Thoracic aorta (tissue), 2 donors: ENCODE measurements at regions not wholly inside any gene's neighbourhood (a gene's known extent, or its start where the extent isn't known, plus 50 kb on each side); places are given as distances from the start of the nearest gene placed in this dataset.

Experiments
- ATAC-seq: fragments of 150-250 bp; one replicate; pipeline ENCODE4 v1.8.0; 2017; ENCODE audit warnings: low read depth; ENCODE audit not compliant: insufficient number of reproducible peaks, low FRiP score
- DNase-seq: peaks from one replicate; pipeline ENCODE4 v3.0.0-alpha.2; 2020; ENCODE audit warnings: low spot score
- H3K27ac ChIP-seq, 2 donors: fragments of 200-600 bp; sonication (generic); 1 replicate in 1 of 2; 2 replicates in 1 of 2; pipeline ENCODE4 v1.5.1; 2016; ENCODE audit warnings: mild to moderate bottlenecking in 2 of 2, moderate library complexity in 2 of 2
- H3K27me3 ChIP-seq: fragments of 200-600 bp; sonication (generic); replicated peaks from 2 replicates; pipeline ENCODE4 v1.6.0; 2016; ENCODE audit warnings: mild to moderate bottlenecking; ENCODE audit not compliant: insufficient read depth
- H3K36me3 ChIP-seq: fragments of 200-600 bp; sonication (generic); one replicate; pipeline ENCODE4 v1.5.1; 2016
- H3K4me1 ChIP-seq, 2 donors: fragments of 200-600 bp; sonication (generic); 1 replicate in 1 of 2; 2 replicates in 1 of 2; pipeline versions ENCODE4 v1.5.1 to v1.6.0; 2016; ENCODE audit warnings: low read depth in 2 of 2, mild to moderate bottlenecking in 1 of 2; ENCODE audit not compliant: control insufficient read depth in 1 of 2
- H3K4me3 ChIP-seq: fragments of 200-600 bp; sonication (generic); 2 replicates; pipeline ENCODE4 v1.5.1; 2016; ENCODE audit warnings: mild to moderate bottlenecking
- H3K9me3 ChIP-seq: fragments of 200-600 bp; sonication (generic); 2 replicates; pipeline ENCODE4 v1.5.1; 2016
- TF ChIP-seq, protein P1 (sequence below): fragments of 200-600 bp; sonication (generic); IDR thresholded peaks from one replicate; pipeline ENCODE4 v1.5.1; 2019; ENCODE audit warnings: antibody characterized with exemption

GRCh38 chr3:26252001-26252400, 370.6 kb upstream of the LRRC3B start:
- H3K4me1 ChIP-seq, result peaks cover 0 to 4% of the 10 kb centered on the region in 2 donors
- H3K36me3 ChIP-seq, result no peaks in the 10 kb centered on the region
- no peaks in the 10 kb centered on the region for H3K9me3 ChIP-seq
- ATAC-seq (no peak), DNase-seq (no peak)
- no peaks in the 10 kb centered on the region for H3K27me3 ChIP-seq
- no peak overlapping the region for H3K27ac ChIP-seq
- TF ChIP-seq, protein P1, sequence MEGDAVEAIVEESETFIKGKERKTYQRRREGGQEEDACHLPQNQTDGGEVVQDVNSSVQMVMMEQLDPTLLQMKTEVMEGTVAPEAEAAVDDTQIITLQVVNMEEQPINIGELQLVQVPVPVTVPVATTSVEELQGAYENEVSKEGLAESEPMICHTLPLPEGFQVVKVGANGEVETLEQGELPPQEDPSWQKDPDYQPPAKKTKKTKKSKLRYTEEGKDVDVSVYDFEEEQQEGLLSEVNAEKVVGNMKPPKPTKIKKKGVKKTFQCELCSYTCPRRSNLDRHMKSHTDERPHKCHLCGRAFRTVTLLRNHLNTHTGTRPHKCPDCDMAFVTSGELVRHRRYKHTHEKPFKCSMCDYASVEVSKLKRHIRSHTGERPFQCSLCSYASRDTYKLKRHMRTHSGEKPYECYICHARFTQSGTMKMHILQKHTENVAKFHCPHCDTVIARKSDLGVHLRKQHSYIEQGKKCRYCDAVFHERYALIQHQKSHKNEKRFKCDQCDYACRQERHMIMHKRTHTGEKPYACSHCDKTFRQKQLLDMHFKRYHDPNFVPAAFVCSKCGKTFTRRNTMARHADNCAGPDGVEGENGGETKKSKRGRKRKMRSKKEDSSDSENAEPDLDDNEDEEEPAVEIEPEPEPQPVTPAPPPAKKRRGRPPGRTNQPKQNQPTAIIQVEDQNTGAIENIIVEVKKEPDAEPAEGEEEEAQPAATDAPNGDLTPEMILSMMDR, result no peak
- H3K4me3 ChIP-seq, result no peak overlapping the region

- no peaks in the 10 kb centered on the region for H3K4me1 ChIP-seq
- no peaks in the 10 kb centered on the region for H3K27me3 ChIP-seq
- ATAC-seq, result no peak
- no peak for DNase-seq
- H3K27ac ChIP-seq, result no peak overlapping the region
- H3K9me3 ChIP-seq, result no peaks in the 10 kb centered on the region
- TF ChIP-seq, protein P1, result no peak
- no peak overlapping the region for H3K4me3 ChIP-seq
- no peaks in the 10 kb centered on the region for H3K36me3 ChIP-seq
Observed at GRCh38 chr3:26256224-26256623, 366.3 kb upstream of the LRRC3B start.

GRCh38 chr3:26259176-26259575, 363.4 kb upstream of the LRRC3B start:
- Histone ChIP-seq H3K27ac (no peak overlapping the region), H3K27me3 (no peaks in the 10 kb centered on the region)
- no peak for DNase-seq

DNA sequence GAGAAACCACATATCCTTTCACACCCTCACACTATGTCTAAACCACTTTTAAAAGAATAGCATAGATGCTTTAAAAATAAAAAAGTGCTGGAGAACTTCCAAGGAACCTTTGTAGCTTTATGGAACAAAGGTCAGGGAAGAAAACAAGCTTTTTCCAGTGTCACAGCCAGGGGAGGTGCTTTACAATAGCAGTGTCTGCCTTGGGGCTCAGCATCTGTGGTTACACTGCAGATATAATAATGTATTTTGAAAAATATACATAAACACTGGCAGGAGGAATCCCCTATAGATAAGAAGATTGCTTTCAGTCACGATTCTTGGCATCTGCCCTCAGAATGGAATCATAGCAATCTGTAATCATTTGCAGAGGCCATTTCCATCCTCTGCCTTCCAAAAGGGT, 362.4 kb upstream of the LRRC3B start:
- H3K9me3 ChIP-seq, result no peaks in the 10 kb centered on the region
- H3K36me3 ChIP-seq, result no peaks in the 10 kb centered on the region
- no peak overlapping the region for H3K27ac ChIP-seq
- H3K4me1 ChIP-seq, result no peaks in the 10 kb centered on the region
- ATAC-seq (no peak), DNase-seq (no peak)
- H3K4me3 ChIP-seq, result no peak overlapping the region
- TF ChIP-seq, protein P1, result no peak
- no peaks in the 10 kb centered on the region for H3K27me3 ChIP-seq

More at GRCh38 chr3:26259176-26259575, 363.4 kb upstream of the LRRC3B start:
- no peak for ATAC-seq
- Histone ChIP-seq H3K9me3 (no peaks in the 10 kb centered on the region), H3K36me3 (no peaks in the 10 kb centered on the region), H3K4me3 (no peak overlapping the region), H3K4me1 (no peaks in the 10 kb centered on the region)
- TF ChIP-seq, protein P1, result no peak

DNA sequence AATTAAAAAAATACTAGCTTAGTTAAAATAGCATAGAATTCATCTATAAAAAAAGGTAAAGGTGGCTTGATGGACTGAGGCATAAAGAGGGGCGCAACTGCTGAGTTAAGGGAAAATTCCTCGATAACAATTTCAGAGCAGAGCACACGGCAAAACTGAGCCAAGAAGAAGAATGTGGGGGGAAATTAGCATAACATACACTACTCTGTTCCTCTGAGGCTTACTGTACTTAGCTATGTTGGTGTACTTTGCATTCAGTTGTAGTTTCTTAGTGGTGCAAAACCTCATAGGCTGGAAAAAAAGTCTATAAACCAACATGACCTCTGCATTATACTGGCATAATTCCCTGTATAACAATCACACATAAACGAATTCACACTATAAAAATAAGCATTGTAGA, 357.9 kb upstream of the LRRC3B start:
- no peak overlapping the region for H3K4me3 ChIP-seq
- no peak for ATAC-seq
- TF ChIP-seq, protein P1, result no peak
- H3K4me1 ChIP-seq, result no peaks in the 10 kb centered on the region
- H3K9me3 ChIP-seq, result no peaks in the 10 kb centered on the region
- DNase-seq, result no peak
- H3K36me3 ChIP-seq, result no peaks in the 10 kb centered on the region
- no peak overlapping the region for H3K27ac ChIP-seq
- no peaks in the 10 kb centered on the region for H3K27me3 ChIP-seq
